HG03064 (cell line): ENCODE measurements at regions not wholly inside any gene's neighbourhood (a gene's known extent, or its start where the extent isn't known, plus 50 kb on each side); places are given as distances from the start of the nearest gene placed in this dataset.

Experiments
- ATAC-seq: cut with Tn5 transposase; IDR thresholded peaks from one replicate; pipeline ENCODE4 v1.9.1; 2021; ENCODE audit warnings: low read depth; ENCODE audit not compliant: unreplicated experiment

- no peak for ATAC-seq
Observed at GRCh38 chr12:115075552-115076170, 391.7 kb upstream of the TBX3 start.

DNA sequence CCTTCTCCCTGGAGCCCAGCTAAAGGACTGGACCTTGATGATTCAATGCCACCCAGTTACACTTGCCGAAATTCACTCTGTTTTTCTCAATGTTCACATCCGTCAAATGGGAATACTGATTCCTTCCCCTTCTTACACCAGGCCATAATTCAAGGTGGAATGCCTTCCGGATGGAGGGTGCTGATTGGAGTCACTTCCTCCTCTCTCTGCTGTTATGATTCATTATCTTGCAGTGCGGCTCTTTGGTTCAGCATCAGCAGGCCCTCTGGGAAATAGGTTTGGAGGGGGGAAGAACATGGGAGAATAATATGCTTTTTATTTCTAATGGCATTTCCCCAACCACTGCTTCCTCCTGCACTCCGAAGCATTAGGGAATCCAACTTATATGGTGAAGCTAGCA, 390.6 kb upstream of the TBX3 start:
- no peak for ATAC-seq

GRCh38 chr12:115072712-115073111, 388.7 kb upstream of the TBX3 start:
- ATAC-seq: no peak

DNA sequence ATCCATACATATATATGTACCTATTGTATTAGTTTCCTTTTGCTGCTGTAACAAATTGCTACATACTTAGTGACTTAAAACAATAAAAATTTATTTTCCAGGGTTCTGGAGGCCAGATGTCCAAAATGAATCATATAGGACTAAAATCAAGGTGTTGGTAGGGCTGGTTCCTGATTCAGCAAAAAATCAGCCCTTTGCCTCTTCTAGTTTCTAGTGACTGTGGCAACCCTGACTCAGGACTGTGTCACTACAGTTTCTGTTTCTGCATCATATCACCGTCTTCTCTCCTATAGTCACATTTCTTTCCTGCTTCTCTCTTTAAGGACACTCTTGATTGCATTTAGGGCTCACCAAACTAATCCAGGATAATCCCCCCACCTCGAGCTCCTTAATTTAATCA, 386.3 kb upstream of the TBX3 start:
- ATAC-seq: no peak

DNA sequence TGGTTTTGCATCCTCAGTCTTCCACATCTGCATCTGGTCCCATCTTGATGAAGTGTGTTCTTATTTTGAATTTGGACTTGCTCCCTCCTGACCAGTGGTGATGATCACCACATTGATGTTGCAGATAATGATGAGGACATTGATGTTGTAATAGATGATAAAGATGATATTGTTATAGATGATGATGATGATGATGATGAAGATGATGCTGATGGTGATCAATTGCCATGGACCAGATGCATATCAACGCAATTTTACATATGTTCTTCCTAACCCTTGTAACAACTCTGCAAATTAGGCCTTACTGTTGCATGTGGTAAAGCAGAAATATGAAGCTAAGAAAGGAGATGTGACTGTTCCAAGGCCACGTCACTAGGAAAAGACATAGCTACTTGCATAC, 380.3 kb upstream of the TBX3 start:
- no peak for ATAC-seq

DNA sequence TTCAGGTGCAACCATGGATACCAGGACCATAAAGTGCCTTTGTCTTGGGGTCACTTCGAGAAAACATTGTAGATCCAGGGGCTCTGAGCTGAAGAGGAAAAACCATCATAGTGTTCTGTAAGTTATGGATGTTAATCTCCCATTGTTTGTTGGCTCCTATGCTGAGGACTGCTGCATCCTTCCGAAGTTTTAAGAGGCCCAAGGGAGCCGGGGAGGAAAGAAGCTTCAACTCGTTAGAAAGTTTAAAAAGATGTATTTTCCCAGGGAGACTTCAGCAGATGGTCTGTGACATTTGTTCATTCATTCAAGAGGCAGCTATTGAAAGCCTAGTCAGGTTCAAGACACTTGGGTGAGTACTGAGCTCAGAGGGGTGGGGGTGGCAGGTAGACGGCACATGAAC, 378.8 kb upstream of the TBX3 start:
- no peak for ATAC-seq

DNA sequence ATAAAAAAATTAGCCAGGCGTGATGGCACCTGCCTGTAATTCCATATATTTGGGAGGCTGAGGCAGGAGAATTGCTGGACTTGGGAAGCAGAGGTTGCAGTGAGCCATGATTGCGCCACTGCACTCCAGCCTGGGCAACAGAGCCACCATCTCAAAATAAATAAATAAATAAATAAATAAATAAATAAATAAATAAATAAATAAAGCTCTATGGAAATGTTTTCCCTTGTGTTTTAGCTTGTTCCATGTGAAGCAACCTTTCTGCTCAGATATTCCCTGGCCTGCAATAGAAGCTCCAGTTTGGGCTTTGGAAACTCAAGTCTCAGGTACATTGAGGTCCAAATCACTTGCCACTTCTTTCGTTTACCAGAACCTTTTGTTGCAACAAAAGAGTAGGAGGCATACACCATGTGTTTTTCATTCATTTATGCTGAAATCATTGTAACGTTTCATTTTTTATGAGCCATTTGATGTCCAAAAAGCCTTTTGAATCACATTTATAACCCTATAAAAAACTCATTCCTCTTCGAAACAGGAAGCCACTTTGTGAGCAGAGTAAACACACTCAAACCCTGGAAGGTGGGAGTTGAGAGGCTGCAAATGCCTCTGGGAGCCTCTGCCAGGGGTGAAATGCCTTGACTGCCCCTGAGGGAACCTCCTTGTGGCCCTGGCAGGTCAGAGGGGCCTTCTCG, 376.6 kb upstream of the TBX3 start:
- no peak for ATAC-seq

DNA sequence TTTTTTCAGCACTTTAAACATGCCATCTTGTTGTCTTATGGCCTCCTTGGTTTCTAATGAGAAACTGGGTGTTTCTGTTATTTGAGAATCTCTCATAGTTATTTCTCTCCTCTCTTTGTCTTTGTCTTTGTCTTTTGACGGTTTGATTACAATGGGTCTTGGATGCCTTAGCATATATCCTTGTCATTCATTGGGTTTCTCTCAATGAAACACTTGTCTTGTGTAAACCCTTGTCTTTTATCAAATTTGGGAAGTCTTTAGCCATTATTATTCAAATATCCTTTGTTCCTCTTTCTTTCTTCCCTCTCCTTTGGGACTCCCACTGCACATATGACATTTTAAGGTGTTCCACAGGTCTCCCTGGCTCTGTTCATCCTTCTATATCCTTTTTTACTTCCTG, 373.5 kb upstream of the TBX3 start:
- no peak for ATAC-seq

DNA sequence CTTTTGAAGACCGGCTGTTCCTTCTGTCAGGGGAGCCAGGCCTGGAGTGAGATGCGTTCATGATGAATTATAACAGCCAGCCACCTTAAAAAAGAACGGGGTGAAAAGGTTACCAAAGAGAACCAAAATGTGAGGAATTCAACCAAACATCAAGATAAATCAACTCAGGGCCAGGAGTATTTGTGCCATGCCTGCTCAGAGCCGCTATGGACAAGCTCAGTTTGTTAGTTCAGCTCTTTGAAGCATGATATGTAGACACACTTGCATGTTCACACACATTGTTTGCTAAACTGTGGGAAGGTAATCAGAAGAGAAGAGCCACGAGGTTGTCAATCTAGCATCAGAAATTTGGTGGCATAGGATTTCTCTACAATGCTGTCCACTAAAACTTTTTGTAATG, 367.4 kb upstream of the TBX3 start:
- no peak for ATAC-seq

DNA sequence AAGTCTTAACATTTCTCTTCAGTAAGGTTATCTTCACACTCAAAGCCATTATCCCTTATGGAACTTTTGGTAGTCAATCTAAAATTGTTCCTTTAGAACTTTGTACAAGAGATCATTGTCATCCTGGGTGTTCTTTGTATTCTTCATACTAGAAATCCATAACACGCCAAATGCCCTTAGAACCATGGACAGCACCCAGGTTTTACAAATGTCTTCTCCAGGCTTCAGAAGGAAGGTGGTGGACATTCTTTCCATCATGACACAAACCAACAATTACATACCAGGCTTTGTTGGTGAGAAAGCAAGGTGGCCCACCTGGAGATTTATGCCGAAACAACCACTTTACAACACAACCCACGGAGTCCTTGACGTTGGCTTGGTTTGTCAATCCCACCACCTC, 365.6 kb upstream of the TBX3 start:
- ATAC-seq: no peak

GRCh38 chr12:115046805-115047204, 362.8 kb upstream of the TBX3 start:
- ATAC-seq: no peak

GRCh38 chr12:115044073-115044472, 360.1 kb upstream of the TBX3 start:
- ATAC-seq: no peak

- ATAC-seq: no peak
Observed at GRCh38 chr12:115043079-115043478, 359.1 kb upstream of the TBX3 start.

GRCh38 chr12:115042341-115042740, 358.4 kb upstream of the TBX3 start:
- no peak for ATAC-seq

DNA sequence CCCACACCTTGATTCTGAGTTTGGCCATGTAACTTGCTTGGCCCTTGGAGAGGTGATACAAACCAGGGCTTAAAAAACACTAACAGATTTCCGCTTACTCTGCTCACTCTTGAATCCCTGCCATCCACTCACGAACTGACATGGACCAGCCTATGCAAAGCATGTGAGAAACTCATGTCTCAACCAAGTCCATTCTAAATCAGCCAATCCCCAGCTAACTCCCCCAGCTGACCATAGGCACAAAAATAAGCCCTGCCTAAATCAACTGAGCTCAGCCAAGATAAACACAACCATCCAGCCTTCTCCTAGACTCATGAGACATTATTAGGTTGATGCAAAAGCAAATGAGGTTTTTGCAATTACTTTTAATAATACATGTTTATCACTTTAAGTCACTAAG, 353.9 kb upstream of the TBX3 start:
- ATAC-seq: no peak

DNA sequence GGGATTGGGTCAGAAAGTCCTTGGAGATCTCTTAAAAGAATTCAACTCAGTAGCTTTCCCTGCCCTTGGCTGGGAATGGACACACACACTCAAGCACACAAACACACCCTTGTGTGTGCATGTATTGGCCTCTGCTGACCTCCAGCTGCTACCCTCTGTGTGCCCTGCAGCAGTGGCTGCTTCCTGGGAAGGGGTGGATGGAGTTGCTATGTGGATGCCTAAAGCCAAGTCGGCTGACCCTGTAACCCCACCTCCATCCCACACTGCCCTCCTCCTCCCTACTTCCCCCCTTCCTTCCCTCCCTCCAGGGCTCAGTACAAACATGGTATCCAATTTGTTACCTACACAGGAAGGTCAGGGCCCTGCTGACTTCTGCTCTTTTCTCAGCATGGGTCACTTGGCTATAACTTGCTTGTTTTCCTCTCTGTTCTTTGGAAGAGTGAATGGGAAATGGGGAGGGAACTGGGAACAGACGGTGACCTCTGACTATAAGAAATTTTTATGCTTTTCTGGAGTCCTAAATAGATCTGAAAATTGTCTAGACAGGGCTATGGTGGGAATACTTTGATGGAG, 351.6 kb upstream of the TBX3 start:
- ATAC-seq: no peak

GRCh38 chr12:115032521-115032920, 348.5 kb upstream of the TBX3 start:
- ATAC-seq: no peak

DNA sequence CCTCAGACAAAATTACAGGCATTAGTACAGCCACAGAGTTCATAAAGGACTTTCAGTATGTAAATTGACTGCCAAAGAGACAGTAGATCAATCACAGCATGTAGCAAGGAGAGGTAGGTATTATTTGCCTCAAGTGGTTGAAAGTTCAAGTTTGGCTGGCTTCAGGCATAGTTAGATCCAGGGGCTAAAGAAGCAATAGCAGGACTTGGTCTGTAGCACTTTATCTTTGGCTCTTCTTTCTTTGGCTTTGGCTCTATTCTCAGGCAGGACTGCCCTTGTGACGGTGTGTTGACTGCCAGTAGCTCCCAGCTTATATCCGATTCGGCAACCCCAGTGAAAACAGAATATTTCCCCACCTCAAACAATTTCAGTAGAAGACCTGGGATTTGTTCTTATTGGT, 346.0 kb upstream of the TBX3 start:
- ATAC-seq: no peak

GRCh38 chr12:115024531-115024930, 340.6 kb upstream of the TBX3 start:
- ATAC-seq: no peak

DNA sequence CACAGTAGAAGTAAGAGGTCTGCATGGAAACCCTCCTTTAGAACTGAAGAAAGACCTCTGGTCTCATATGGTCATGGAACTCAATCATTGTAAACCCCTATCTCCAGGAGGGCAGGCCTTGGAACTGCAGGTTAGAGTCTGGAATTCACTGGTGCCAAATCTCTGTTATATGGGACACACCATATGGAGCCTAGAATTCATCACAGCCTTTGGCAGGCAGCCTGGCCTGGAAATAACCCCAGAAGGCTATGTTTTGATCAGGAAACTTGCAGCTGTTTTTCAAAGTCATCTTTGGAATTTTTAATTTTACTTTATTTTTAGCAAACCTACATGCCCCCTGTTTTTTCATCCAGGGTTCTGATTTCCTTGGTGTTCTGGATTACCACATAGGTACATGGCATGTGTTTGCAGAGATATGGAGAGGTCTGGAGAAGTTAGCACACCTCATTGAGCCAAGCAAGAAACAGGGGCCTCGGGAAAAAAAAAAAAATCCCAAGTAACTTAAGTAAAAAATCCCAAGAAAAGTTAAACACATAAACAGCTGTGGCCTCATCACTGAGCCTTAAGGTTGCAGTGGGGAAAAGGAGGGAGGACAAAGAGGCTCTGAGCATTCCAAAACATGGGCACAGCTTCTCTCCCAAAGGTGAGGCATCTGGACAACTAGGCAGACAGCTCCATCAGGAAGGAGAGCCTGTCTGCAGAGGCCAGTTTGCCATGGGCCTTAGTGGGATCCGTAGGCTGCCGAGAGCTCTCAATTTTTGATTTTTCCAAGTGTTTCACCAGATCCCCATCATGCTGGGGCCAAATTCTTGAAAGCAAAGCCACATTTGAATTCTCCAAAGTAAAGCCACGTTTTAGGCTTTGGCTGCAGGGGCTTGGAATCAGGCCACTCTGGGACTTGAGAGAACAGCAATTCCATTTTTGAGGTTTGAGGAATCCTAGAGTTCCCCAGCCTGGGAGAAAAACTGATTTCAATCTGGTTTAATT, 339.6 kb upstream of the TBX3 start:
- ATAC-seq: no peak

- no peak for ATAC-seq
Observed at GRCh38 chr12:115020091-115020490, 336.1 kb upstream of the TBX3 start.
